SK-N-SH (cell line): ENCODE measurements at regions not wholly inside any gene's neighbourhood (a gene's known extent, or its start where the extent isn't known, plus 50 kb on each side); places are given as distances from the start of the nearest gene placed in this dataset.

ENCODE experiments used
- CTCF ChIA-PET: fragments of 300-600, 350-600 bp; formaldehyde crosslinking; extraction: SDS; loops from one replicate; lab custom pipeline; 2021; lab: Yijun Ruan, JAX
- POLR2A ChIA-PET: fragments of 350-600 bp; sonication (Branson Sonifier 250); formaldehyde crosslinking; extraction: SDS; loops from one replicate; lab custom pipeline; 2020; ENCODE audit warnings: antibody characterized with exemption, inconsistent platforms; lab: Yijun Ruan, JAX
- DNase-seq: peaks from one replicate; pipeline ENCODE4 v3.0.0; 2012
- H2AFZ ChIP-seq: fragments of 200-600 bp; sonication (generic); 2 replicates; pipeline ENCODE4 v1.8.1; 2016; ENCODE audit warnings: antibody characterized with exemption, mild to moderate bottlenecking, low read depth
- H3F3A ChIP-seq: fragments of 200-600 bp; sonication (generic); replicated peaks from 2 replicates; pipeline ENCODE3; 2016; ENCODE audit warnings: antibody characterized with exemption, mild to moderate bottlenecking; ENCODE audit not compliant: insufficient read depth
- H3K27ac ChIP-seq, 2 experiments: fragments of 200-500 bp in 1 of 2; fragments of 200-600 bp in 1 of 2; sonication (Bioruptor generic) in 1 of 2; sonication (generic), shearing (Covaris generic) in 1 of 2; 2 replicates each; pipeline versions ENCODE4 v1.5.1 to v1.6.1; 2014 to 2016; ENCODE audit warnings: low read depth in 2 of 2, inconsistent platforms in 1 of 2, low read length in 1 of 2, mild to moderate bottlenecking in 1 of 2, mixed read lengths in 1 of 2
- H3K27me3 ChIP-seq: fragments of 200-600 bp; sonication (generic), shearing (Covaris generic); 2 replicates; pipeline ENCODE4 v1.6.1; 2016; ENCODE audit warnings: mixed run types; ENCODE audit not compliant: insufficient read depth
- H3K36me3 ChIP-seq, 2 experiments: fragments of 200-500 bp in 1 of 2; fragments of 200-600 bp in 1 of 2; sonication (Bioruptor generic) in 1 of 2; sonication (generic) in 1 of 2; replicated peaks in 1 of 2; 2 replicates each; pipeline versions ENCODE3 to v1.5.1; 2014 to 2016; ENCODE audit warnings: low read length in 1 of 2, mild to moderate bottlenecking in 1 of 2; ENCODE audit not compliant: insufficient read depth in 2 of 2, control insufficient read depth in 1 of 2
- H3K4me1 ChIP-seq, 2 experiments: fragments of 200-500 bp in 1 of 2; fragments of 200-600 bp in 1 of 2; sonication (Bioruptor generic) in 1 of 2; sonication (generic), shearing (Covaris generic) in 1 of 2; 2 replicates each; pipeline versions ENCODE4 v1.5.1 to v1.6.1; 2014 to 2016; ENCODE audit warnings: low read depth in 1 of 2, low read length in 1 of 2, mixed run types in 1 of 2; ENCODE audit not compliant: insufficient read depth in 2 of 2, control insufficient read depth in 1 of 2
- H3K4me2 ChIP-seq: fragments of 200-600 bp; sonication (generic), shearing (Covaris generic); 2 replicates; pipeline ENCODE4 v1.6.1; 2017; ENCODE audit warnings: mixed run types
- H3K4me3 ChIP-seq, 2 experiments: fragments of 200-500 bp in 1 of 2; fragments of 200-600 bp in 1 of 2; sonication (Bioruptor generic) in 1 of 2; sonication (generic), shearing (Covaris generic) in 1 of 2; 2 replicates each; pipeline versions ENCODE4 v1.5.1 to v1.8.1; 2014 to 2016; ENCODE audit warnings: low read depth in 2 of 2, inconsistent platforms in 1 of 2, low read length in 1 of 2, mild to moderate bottlenecking in 1 of 2, mixed read lengths in 1 of 2, moderate library complexity in 1 of 2
- H3K79me2 ChIP-seq: fragments of 200-600 bp; sonication (generic); 2 replicates; pipeline ENCODE4 v1.8.1; 2017; ENCODE audit warnings: mild to moderate bottlenecking; ENCODE audit not compliant: insufficient read depth
- H3K9ac ChIP-seq: fragments of 200-600 bp; sonication (generic); 2 replicates; pipeline ENCODE4 v1.6.1; 2017; ENCODE audit warnings: mixed run types
- H3K9me2 ChIP-seq: fragments of 200-600 bp; sonication (generic); 2 replicates; pipeline ENCODE4 v1.6.1; 2017; ENCODE audit warnings: mixed run types
- H3K9me3 ChIP-seq: fragments of 200-600 bp; sonication (generic); 2 replicates; pipeline ENCODE4 v1.6.1; 2017; ENCODE audit warnings: mixed run types, mild to moderate bottlenecking, moderate library complexity
- H4K20me1 ChIP-seq: fragments of 200-600 bp; sonication (generic); 2 replicates; pipeline ENCODE4 v1.6.1; 2017; ENCODE audit warnings: mild to moderate bottlenecking, mixed run types; ENCODE audit not compliant: insufficient read depth
- ELF1 ChIP-seq: IDR thresholded peaks from 2 replicates; pipeline ENCODE4 v1.4.0; 2012
- EP300 ChIP-seq, 2 experiments: IDR thresholded peaks; 2 replicates each; pipeline versions ENCODE4 v1.4.0 to v1.6.1; 2012; ENCODE audit warnings: borderline replicate concordance in 1 of 2, low read depth in 1 of 2, low read length in 1 of 2
- EZH2phosphoT487 ChIP-seq: fragments of 200-600 bp; sonication (generic); IDR thresholded peaks from 2 replicates; pipeline ENCODE4 v1.6.1; 2017; ENCODE audit warnings: low read depth, mixed run types, mild to moderate bottlenecking, antibody characterized with exemption, moderate library complexity, borderline replicate concordance
- FOSL2 ChIP-seq: IDR thresholded peaks from 2 replicates; pipeline ENCODE4 v1.4.0; 2012; ENCODE audit warnings: low read depth, mild to moderate bottlenecking, moderate library complexity, borderline replicate concordance
- FOXJ3 ChIP-seq: sonication (generic); formaldehyde crosslinking; IDR thresholded peaks from 2 replicates; pipeline ENCODE4 v1.5.1; 2020; ENCODE audit warnings: mild to moderate bottlenecking, missing genetic modification reagents
- FOXM1 ChIP-seq: IDR thresholded peaks from 2 replicates; pipeline ENCODE4 v1.4.0; 2012; ENCODE audit warnings: low read depth, mild to moderate bottlenecking
- IRF3 ChIP-seq: fragments of 150-350 bp; IDR thresholded peaks from 2 replicates; pipeline ENCODE4 v1.6.1; 2016; ENCODE audit warnings: mild to moderate bottlenecking, low read depth, low read length
- JUND ChIP-seq: IDR thresholded peaks from 2 replicates; pipeline ENCODE4 v1.4.0; 2012
- MAX ChIP-seq: IDR thresholded peaks from 2 replicates; pipeline ENCODE4 v1.4.0; 2012; ENCODE audit warnings: low read depth
- MEF2A ChIP-seq: IDR thresholded peaks from 2 replicates; pipeline ENCODE4 v1.4.0; 2012; ENCODE audit warnings: low read depth, borderline replicate concordance
- NFIC ChIP-seq: IDR thresholded peaks from 2 replicates; pipeline ENCODE4 v1.4.0; 2012; ENCODE audit warnings: borderline replicate concordance
- NRF1 ChIP-seq: IDR thresholded peaks from 2 replicates; pipeline ENCODE4 v1.6.1; 2012; ENCODE audit warnings: low read depth, mild to moderate bottlenecking, low read length
- PBX3 ChIP-seq: IDR thresholded peaks from 2 replicates; pipeline ENCODE4; 2012
- POLR2AphosphoS5 ChIP-seq: IDR thresholded peaks from 2 replicates; pipeline ENCODE4 v1.6.1; 2012; ENCODE audit warnings: low read depth, low read length
- RAD21 ChIP-seq: IDR thresholded peaks from 2 replicates; pipeline ENCODE4 v1.6.1; 2012; ENCODE audit warnings: mild to moderate bottlenecking, low read length
- RCOR1 ChIP-seq: fragments of 150-350 bp; IDR thresholded peaks from 2 replicates; pipeline ENCODE4 v1.6.1; 2017; ENCODE audit warnings: antibody characterized with exemption, low read length
- RFX5 ChIP-seq: IDR thresholded peaks from 2 replicates; pipeline ENCODE4 v1.6.1; 2012; ENCODE audit warnings: mild to moderate bottlenecking, improper control_type of control experiment, low read length
- RXRA ChIP-seq: IDR thresholded peaks from 2 replicates; pipeline ENCODE4 v1.4.0; 2012; ENCODE audit warnings: low read depth, mild to moderate bottlenecking, borderline replicate concordance
- SIN3A ChIP-seq: IDR thresholded peaks from 2 replicates; pipeline ENCODE4 v1.6.1; 2012; ENCODE audit warnings: low read depth, mild to moderate bottlenecking, low read length, moderate library complexity, borderline replicate concordance
- TAF1 ChIP-seq: IDR thresholded peaks from 2 replicates; pipeline ENCODE4 v1.6.1; 2012; ENCODE audit warnings: low read depth, mild to moderate bottlenecking, low read length, moderate library complexity, borderline replicate concordance
- TCF12 ChIP-seq: IDR thresholded peaks from 2 replicates; pipeline ENCODE4 v1.4.0; 2012
- YY1 ChIP-seq: IDR thresholded peaks from 2 replicates; pipeline ENCODE4 v1.4.0; 2012; ENCODE audit warnings: low read depth, mild to moderate bottlenecking
- ZBTB33 ChIP-seq: IDR thresholded peaks from 2 replicates; pipeline ENCODE4 v1.4.0; 2012; ENCODE audit warnings: low read depth, borderline replicate concordance
- WGBS: methylation state at CpG from one replicate; pipeline ENCODE4 v1.1.6; 2017; ENCODE audit warnings: low lambda C conversion rate; 5-methylcytosine and 5-hydroxymethylcytosine counted together
- TF ChIP-seq, protein P1 (sequence below): IDR thresholded peaks from 2 replicates; pipeline ENCODE4 v1.4.0; 2012; ENCODE audit warnings: low read depth, borderline replicate concordance
- TF ChIP-seq, protein P2 (sequence below): fragments of 150-350 bp; IDR thresholded peaks from 2 replicates; pipeline ENCODE4 v1.6.1; 2017; ENCODE audit warnings: antibody characterized with exemption, low read length, low read depth, borderline replicate concordance

GRCh38 chr12:30218073-30218472 lies 434.3 kb upstream of the TMTC1 start:
- no peaks in the 10 kb centered on the region for H3K36me3 ChIP-seq
- H3K27ac ChIP-seq, result no peak overlapping the region
- H3K9me2 ChIP-seq, result no peaks in the 10 kb centered on the region
- H3K9me3 ChIP-seq, result no peaks in the 10 kb centered on the region
- CTCF ChIA-PET, result interaction anchor here (1.0 to 1.1 kb wide), 2 partner anchors 10 to 698 kb away, joined by 3 read pairs; no protein-coding TSS in a partner anchor
- H3K4me1 ChIP-seq, result no peaks in the 10 kb centered on the region
- no peak for DNase-seq
- no peak overlapping the region for H3K4me2 ChIP-seq
- H3K79me2 ChIP-seq, result no peaks in the 10 kb centered on the region
- 45% methylated on average over 4 of the region's 4 CpGs for WGBS
- H4K20me1 ChIP-seq, result no peaks in the 10 kb centered on the region
- no peaks in the 10 kb centered on the region for H3K27me3 ChIP-seq
- H3K9ac ChIP-seq, result no peak overlapping the region
- no peak overlapping the region for H3K4me3 ChIP-seq
- TF ChIP-seq YY1 (no peak), FOXJ3 (no peak), MEF2A (no peak), RFX5 (no peak), ZBTB33 (no peak), EP300 (IDR thresholded peaks at IDR 0.05; ENCODE audit: borderline replicate concordance in 1 of 2, low read depth in 1 of 2, low read length in 1 of 2) (no peak), ELF1 (no peak), EZH2phosphoT487 (no peak), TAF1 (no peak), RCOR1 (no peak), PBX3 (no peak), SIN3A (no peak)
- TF ChIP-seq, protein P1, sequence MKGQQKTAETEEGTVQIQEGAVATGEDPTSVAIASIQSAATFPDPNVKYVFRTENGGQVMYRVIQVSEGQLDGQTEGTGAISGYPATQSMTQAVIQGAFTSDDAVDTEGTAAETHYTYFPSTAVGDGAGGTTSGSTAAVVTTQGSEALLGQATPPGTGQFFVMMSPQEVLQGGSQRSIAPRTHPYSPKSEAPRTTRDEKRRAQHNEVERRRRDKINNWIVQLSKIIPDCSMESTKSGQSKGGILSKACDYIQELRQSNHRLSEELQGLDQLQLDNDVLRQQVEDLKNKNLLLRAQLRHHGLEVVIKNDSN, result no peak
- H3F3A ChIP-seq, result no peaks in the 10 kb centered on the region
- H2AFZ ChIP-seq, result no peak overlapping the region
- POLR2A ChIA-PET, result no interaction called here

- Histone ChIP-seq H3K9me2 (no peaks in the 10 kb centered on the region), H3F3A (no peaks in the 10 kb centered on the region), H3K27ac (no peak overlapping the region), H3K27me3 (no peaks in the 10 kb centered on the region), H3K4me3 (no peak overlapping the region), H3K4me1 (no peaks in the 10 kb centered on the region), H3K36me3 (no peaks in the 10 kb centered on the region), H3K9ac (no peak overlapping the region), H3K79me2 (no peaks in the 10 kb centered on the region), H3K4me2 (no peak overlapping the region), H2AFZ (no peak overlapping the region), H4K20me1 (no peaks in the 10 kb centered on the region), H3K9me3 (no peaks in the 10 kb centered on the region)
- 33% methylated on average over 1 of the region's 1 CpG for WGBS
- CTCF ChIA-PET, result no interaction called here
- DNase-seq, result no peak
- POLR2A ChIA-PET, result no interaction called here
- TF ChIP-seq SIN3A, result no peak
- TF ChIP-seq, protein P2, sequence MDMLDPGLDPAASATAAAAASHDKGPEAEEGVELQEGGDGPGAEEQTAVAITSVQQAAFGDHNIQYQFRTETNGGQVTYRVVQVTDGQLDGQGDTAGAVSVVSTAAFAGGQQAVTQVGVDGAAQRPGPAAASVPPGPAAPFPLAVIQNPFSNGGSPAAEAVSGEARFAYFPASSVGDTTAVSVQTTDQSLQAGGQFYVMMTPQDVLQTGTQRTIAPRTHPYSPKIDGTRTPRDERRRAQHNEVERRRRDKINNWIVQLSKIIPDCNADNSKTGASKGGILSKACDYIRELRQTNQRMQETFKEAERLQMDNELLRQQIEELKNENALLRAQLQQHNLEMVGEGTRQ, result no peak
- no peak for TF ChIP-seq FOXM1
- no peak for TF ChIP-seq YY1
- TF ChIP-seq JUND, result no peak
- no peak for TF ChIP-seq IRF3
- no peak for TF ChIP-seq RCOR1
- no peak for TF ChIP-seq RAD21
- TF ChIP-seq TCF12, result no peak
- no peak for TF ChIP-seq RXRA
- TF ChIP-seq EZH2phosphoT487, result no peak
- TF ChIP-seq NRF1, result no peak
- no peak for TF ChIP-seq NFIC
- TF ChIP-seq POLR2AphosphoS5, result no peak
- no peak for TF ChIP-seq MAX
- TF ChIP-seq RFX5, result no peak
- TF ChIP-seq FOSL2, result no peak
These were observed 429.4 kb upstream of the TMTC1 start for GRCh38 chr12:30213166-30213565.
